ENCODE measurements at regions not wholly inside any gene's neighbourhood (a gene's known extent, or its start where the extent isn't known, plus 50 kb on each side); places are given as distances from the start of the nearest gene placed in this dataset.

GRCh38 chr10:43884501-43885105 lies 235.9 kb upstream of the ZNF32 start:
- WGBS, 2 donors (ENCODE audit: low coverage in 1 of 2), result 84 to 87% methylated on average over 7 to 8 of the region's 8 CpGs
- no peak for TF ChIP-seq CTCF (IDR thresholded peaks at IDR 0.05)
- no peak for TF ChIP-seq POLR2A (IDR thresholded peaks at IDR 0.05)
- no peak for TF ChIP-seq POLR2AphosphoS5 (IDR thresholded peaks at IDR 0.05)
- no peak for TF ChIP-seq EP300 (IDR thresholded peaks at IDR 0.05; ENCODE audit: low read depth)
- H3K9me3 ChIP-seq, result no peaks in the 10 kb centered on the region
- no peak overlapping the region for H3K4me3 ChIP-seq
- in situ Hi-C loops (cut with MboI; ENCODE audit: low pct_ligation_motif_present in 1 of 4, low pct_unique_long_range_greater_than_20kb in 1 of 4, low sequenced_read_pairs in 3 of 4), result no loop called here
- no peaks in the 10 kb centered on the region for H3K27me3 ChIP-seq
- no peak for DNase-seq
- H3K27ac ChIP-seq, result no peak overlapping the region
- H3K36me3 ChIP-seq, result no peaks in the 10 kb centered on the region
- intact Hi-C loops (cut with DNase I; ENCODE audit: low total_unique reads), result no loop called here
- H3K4me1 ChIP-seq, result peaks cover 0 to 6% (median 0%) of the 10 kb centered on the region in 4 donors

- H3K27me3 ChIP-seq, result no peaks in the 10 kb centered on the region
- 59 to 79% methylated on average over 2 of the region's 2 CpGs for WGBS, 2 donors (ENCODE audit: low coverage in 1 of 2)
- H3K27ac ChIP-seq, result no peak overlapping the region
- H3K4me1 ChIP-seq, result no peaks in the 10 kb centered on the region
- intact Hi-C loops (cut with DNase I; ENCODE audit: low total_unique reads), result no loop called here
- TF ChIP-seq POLR2A (IDR thresholded peaks at IDR 0.05) (no peak), POLR2AphosphoS5 (IDR thresholded peaks at IDR 0.05) (no peak), EP300 (IDR thresholded peaks at IDR 0.05; ENCODE audit: low read depth) (no peak), CTCF (IDR thresholded peaks at IDR 0.05) (no peak)
- in situ Hi-C loops (cut with MboI; ENCODE audit: low pct_ligation_motif_present in 1 of 4, low pct_unique_long_range_greater_than_20kb in 1 of 4, low sequenced_read_pairs in 3 of 4), result no loop called here
- DNase-seq, result no peak
- no peaks in the 10 kb centered on the region for H3K9me3 ChIP-seq
- no peak overlapping the region for H3K4me3 ChIP-seq
- no peaks in the 10 kb centered on the region for H3K36me3 ChIP-seq
These were observed 234.0 kb upstream of the ZNF32 start for GRCh38 chr10:43882711-43883110.

GRCh38 chr10:43881657-43882056 lies 233.0 kb upstream of the ZNF32 start:
- in situ Hi-C loops (cut with MboI; ENCODE audit: low pct_ligation_motif_present in 1 of 4, low pct_unique_long_range_greater_than_20kb in 1 of 4, low sequenced_read_pairs in 3 of 4), result no loop called here
- no peak for DNase-seq
- no peak for TF ChIP-seq CTCF (IDR thresholded peaks at IDR 0.05)
- no peak for TF ChIP-seq EP300 (IDR thresholded peaks at IDR 0.05; ENCODE audit: low read depth)
- no peak for TF ChIP-seq POLR2AphosphoS5 (IDR thresholded peaks at IDR 0.05)
- TF ChIP-seq POLR2A (IDR thresholded peaks at IDR 0.05), result no peak
- H3K27ac ChIP-seq, result no peak overlapping the region
- intact Hi-C loops (cut with DNase I; ENCODE audit: low total_unique reads), result no loop called here
- H3K27me3 ChIP-seq, result no peaks in the 10 kb centered on the region
- no peak overlapping the region for H3K4me3 ChIP-seq
- H3K36me3 ChIP-seq, result no peaks in the 10 kb centered on the region
- no peaks in the 10 kb centered on the region for H3K9me3 ChIP-seq
- 86% methylated on average over 2 of the region's 2 CpGs; no CpG with 5 or more reads in 1 of the 2 donors for WGBS, 2 donors (ENCODE audit: low coverage in 1 of 2)
- no peaks in the 10 kb centered on the region for H3K4me1 ChIP-seq

GRCh38 chr10:43880160-43880559 lies 231.5 kb upstream of the ZNF32 start:
- no peak overlapping the region for H3K27ac ChIP-seq
- H3K9me3 ChIP-seq, result no peaks in the 10 kb centered on the region
- no peaks in the 10 kb centered on the region for H3K4me1 ChIP-seq
- H3K27me3 ChIP-seq, result no peaks in the 10 kb centered on the region
- in situ Hi-C loops (cut with MboI; ENCODE audit: low pct_ligation_motif_present in 1 of 4, low pct_unique_long_range_greater_than_20kb in 1 of 4, low sequenced_read_pairs in 3 of 4) (no loop called here), intact Hi-C loops (cut with DNase I; ENCODE audit: low total_unique reads) (no loop called here)
- 57 to 67% methylated on average over 3 to 8 of the region's 8 CpGs for WGBS, 2 donors (ENCODE audit: low coverage in 1 of 2)
- H3K36me3 ChIP-seq, result no peaks in the 10 kb centered on the region
- TF ChIP-seq CTCF (IDR thresholded peaks at IDR 0.05), result no peak
- H3K4me3 ChIP-seq, result no peak overlapping the region
- DNase-seq, result no peak

All from transverse colon (tissue), 4 donors.